Colon (tissue), 2 donors: ENCODE measurements at regions not wholly inside any gene's neighbourhood (a gene's known extent, or its start where the extent isn't known, plus 50 kb on each side); places are given as distances from the start of the nearest gene placed in this dataset.
A peak's percentile ranks its signal among the peaks of the same experiment; 100 is the strongest.

ENCODE experiments used
- FAIRE-seq: peaks from 2 replicates; lab custom pipeline; 2012; peaks lifted over from hg19 to GRCh38; lab: Jason Lieb, UNC
- donor health status: control.
- donor health status: control.

GRCh38 chr9:14466828-14467227 lies 152.9 kb upstream of the NFIB start:
- no peak for FAIRE-seq

GRCh38 chr9:14466429-14466818 lies 152.5 kb upstream of the NFIB start:
- FAIRE-seq: no peak

GRCh38 chr9:14462950-14463349 lies 149.0 kb upstream of the NFIB start:
- peak; percentile 64 for FAIRE-seq

GRCh38 chr9:14455243-14455642 lies 141.3 kb upstream of the NFIB start:
- no peak for FAIRE-seq

GRCh38 chr9:14453286-14453685 lies 139.3 kb upstream of the NFIB start:
- no peak for FAIRE-seq

- no peak for FAIRE-seq
Measured at GRCh38 chr9:14452539-14452938, 138.6 kb upstream of the NFIB start.

- no peak for FAIRE-seq
Measured at GRCh38 chr9:14451949-14452348, 138.0 kb upstream of the NFIB start.

GRCh38 chr9:14447103-14447502 lies 133.2 kb upstream of the NFIB start:
- FAIRE-seq: no peak

- FAIRE-seq: no peak
Measured at GRCh38 chr9:14445946-14446345, 132.0 kb upstream of the NFIB start.

GRCh38 chr9:14442956-14443355 lies 129.0 kb upstream of the NFIB start:
- no peak for FAIRE-seq

- FAIRE-seq: no peak
Measured at GRCh38 chr9:14441976-14442651, 128.2 kb upstream of the NFIB start.

- no peak for FAIRE-seq
Measured at GRCh38 chr9:14441115-14441514, 127.2 kb upstream of the NFIB start.

- FAIRE-seq: no peak
Measured at GRCh38 chr9:14440062-14440461, 126.1 kb upstream of the NFIB start.

- FAIRE-seq: no peak
Measured at GRCh38 chr9:14439555-14439954, 125.6 kb upstream of the NFIB start.

GRCh38 chr9:14438232-14439021 lies 124.5 kb upstream of the NFIB start:
- FAIRE-seq: no peak

GRCh38 chr9:14437354-14438231 lies 123.7 kb upstream of the NFIB start:
- FAIRE-seq: no peak

GRCh38 chr9:14435871-14436270 lies 121.9 kb upstream of the NFIB start:
- FAIRE-seq: no peak

- no peak for FAIRE-seq
Measured at GRCh38 chr9:14434971-14435718, 121.2 kb upstream of the NFIB start.

- no peak for FAIRE-seq
Measured at GRCh38 chr9:14434158-14434504, 120.2 kb upstream of the NFIB start.

- no peak for FAIRE-seq
Measured at GRCh38 chr9:14433351-14434157, 119.6 kb upstream of the NFIB start.

GRCh38 chr9:14432666-14433350 lies 118.9 kb upstream of the NFIB start:
- no peak for FAIRE-seq
